NCI-H1694 (cell line): ENCODE measurements at regions not wholly inside any gene's neighbourhood (a gene's known extent, or its start where the extent isn't known, plus 50 kb on each side); places are given as distances from the start of the nearest gene placed in this dataset.
"Not testable (repeated sequence)": the region's sequence is repeated elsewhere in the genome, so short reads cannot be mapped to it uniquely, and the experiment has no call there.

Experiments used
- DNase-seq: peaks from one replicate; lab custom pipeline; 2025; lab: John Stamatoyannopoulos, UW

GRCh38 chr7:35971133-35971891 lies 170.5 kb downstream of the SEPTIN7 start:
- no peak for DNase-seq

DNA sequence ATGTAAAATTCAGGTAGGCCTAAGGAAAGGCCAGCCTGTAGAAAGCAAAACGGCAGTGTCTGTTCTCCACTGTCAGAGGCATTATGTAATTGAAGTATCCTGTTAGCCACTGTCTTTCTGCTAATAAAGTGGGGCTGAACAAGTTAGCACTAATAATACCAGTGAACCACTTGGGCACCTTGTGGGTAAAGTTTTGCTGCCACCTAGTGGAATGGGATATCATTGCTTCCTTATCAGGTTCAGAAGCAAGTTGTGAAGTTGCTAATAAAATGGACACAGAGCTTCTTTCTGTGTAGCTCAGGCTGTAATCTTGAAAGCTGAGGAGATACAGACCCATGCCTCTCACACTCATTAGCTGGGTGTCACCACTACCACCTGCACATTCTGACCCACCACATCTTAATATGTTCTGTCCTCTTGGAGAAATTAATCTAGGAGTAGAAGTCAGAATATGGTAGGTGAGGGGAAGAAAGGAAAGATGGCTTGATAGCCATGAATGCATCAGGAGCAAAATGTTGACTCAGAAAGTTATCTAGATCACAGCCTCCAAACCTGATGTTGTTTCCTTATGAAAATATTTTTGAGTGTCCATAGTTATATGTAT lies 175.1 kb downstream of the SEPTIN7 start:
- peak; percentile 91 for DNase-seq

DNA sequence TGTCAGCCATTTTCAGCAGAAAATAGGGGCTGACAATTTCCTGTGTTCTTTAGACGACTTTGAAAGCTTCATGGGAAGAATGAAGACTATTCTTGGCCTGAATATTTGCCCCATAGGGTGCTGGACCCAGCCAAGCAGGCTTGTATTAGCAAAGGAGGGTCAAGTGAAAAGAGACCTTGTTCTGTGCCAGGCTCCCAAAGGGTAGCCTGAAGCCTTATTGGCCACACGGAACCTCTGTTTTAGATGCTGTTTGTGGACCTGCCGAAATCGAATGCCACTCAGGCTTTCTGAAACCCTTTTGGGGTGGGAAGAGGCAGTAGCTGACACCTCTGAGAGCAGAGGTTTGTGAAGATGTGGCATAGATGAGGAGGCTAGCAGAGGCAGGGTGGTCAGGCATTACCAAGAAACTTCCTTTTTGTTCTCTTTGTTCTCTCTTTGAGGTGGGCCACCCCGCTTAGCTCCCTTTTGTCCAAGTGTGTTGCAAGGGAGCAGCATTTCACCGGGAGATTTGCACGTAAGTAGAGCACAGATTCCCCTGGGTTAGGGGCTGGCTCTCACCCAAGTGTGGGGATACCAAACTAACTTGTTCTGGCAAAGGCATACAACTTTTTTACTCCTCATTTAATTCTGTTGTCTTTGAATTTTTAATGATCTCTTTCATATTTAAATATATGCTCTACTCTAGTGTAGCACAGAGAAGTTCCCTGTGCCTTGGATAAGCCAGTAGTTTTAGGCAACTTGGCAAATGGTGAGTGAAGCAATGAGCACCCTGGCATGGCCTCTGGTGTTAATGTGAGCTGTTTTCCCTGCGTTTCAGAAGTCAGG lies 174.0 kb upstream of the EEPD1 start:
- DNase-seq, result not testable (repeated sequence)

DNA sequence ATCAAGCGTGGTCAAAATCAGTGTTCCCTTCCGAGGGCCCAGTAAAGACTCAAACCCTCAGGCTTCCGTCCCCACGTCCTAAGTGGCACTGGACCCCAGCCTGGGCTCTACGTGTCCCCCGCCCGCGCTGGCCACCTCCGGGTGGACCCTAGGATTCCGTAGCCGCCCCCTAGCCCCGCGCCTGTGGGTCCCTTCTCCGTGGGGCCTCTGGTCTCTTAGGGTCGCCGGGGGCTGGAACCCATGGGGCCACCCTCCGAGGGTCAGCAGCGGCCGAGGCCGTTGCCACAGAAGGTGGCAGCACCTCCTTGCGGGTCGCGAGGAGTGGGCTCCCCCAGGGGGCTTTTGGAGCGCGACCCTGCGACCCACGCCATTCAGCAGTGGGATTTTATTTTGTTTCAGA lies 170.5 kb upstream of the EEPD1 start:
- DNase-seq, result no peak

DNA sequence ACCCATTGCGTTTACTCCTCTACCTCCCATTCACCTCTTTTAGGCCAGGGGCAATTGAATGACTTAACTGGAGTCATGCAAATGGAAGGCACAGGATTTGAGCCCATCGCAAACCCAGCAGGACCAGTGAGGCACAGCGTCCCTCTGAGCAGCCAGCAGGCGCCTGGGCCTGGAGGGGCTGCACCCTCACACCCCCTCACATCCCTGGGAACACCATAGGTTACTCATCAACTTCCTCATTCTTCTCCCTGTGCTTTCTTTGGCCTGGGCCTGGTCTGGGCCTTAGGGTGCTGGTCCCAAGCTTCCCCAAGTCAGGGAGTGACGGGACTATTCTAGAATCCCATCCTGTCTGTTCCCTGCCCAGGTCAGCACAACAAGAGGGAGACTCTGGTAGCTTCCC lies 169.4 kb upstream of the EEPD1 start:
- DNase-seq, result no peak

DNA sequence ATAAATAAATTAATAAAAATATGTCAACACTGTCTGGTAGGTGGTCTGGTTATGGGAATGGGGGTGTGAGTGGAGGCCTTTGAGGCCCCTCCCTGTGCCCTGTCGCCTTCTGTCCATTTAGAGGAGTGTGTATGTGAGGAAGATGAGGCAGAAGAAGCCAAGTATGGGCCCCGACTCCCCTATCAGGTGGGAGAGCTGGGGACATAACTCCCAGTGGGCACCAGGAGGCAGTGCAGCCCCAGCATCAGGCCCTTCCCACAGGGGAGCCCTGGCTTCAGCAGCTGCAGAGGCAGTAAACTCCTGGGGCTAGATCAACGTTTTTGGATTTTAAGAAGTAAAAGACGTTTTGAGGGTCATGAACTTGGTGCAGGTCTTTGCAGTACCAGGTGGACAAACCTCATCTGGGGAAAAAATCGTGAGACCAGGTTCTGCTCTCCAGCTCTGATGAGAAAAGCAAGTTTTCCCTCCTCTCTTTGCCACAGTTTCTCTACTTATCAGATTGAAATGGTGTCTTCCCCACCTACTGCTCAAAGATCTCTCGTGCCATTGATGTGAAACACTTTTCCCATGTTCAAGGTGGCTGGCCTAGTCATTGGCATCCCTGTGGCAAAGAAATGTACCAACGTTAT lies 167.8 kb upstream of the EEPD1 start:
- peak; percentile 69 for DNase-seq

- no peak for DNase-seq
Measured at GRCh38 chr7:35987016-35987415, 166.0 kb upstream of the EEPD1 start.

DNA sequence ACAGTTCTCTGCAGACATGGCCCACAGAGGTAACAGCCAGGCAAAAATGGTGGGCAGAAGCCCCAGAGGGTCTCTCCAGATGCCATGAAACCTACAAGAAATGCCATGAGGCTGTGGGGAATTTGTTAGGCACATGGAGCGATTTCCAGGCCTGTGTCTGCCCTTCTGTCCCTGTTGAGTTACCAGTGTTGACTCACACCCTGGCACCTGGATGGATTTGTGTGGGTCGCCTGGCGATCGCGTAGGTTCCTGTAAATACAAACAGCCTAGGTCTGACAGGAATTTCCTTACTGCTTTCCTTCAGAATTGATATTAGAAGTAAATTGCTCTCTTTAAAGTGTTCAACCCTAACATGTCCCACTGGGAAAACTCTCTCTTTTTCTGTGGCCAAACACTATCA lies 164.9 kb upstream of the EEPD1 start:
- DNase-seq, result no peak

GRCh38 chr7:35988818-35989217 lies 164.2 kb upstream of the EEPD1 start:
- DNase-seq, result no peak

GRCh38 chr7:35991511-35992232 lies 161.4 kb upstream of the EEPD1 start:
- DNase-seq, result no peak

GRCh38 chr7:35992436-35992835 lies 160.6 kb upstream of the EEPD1 start:
- no peak for DNase-seq

- DNase-seq, result no peak
Measured at GRCh38 chr7:35993113-35993512, 159.9 kb upstream of the EEPD1 start.

DNA sequence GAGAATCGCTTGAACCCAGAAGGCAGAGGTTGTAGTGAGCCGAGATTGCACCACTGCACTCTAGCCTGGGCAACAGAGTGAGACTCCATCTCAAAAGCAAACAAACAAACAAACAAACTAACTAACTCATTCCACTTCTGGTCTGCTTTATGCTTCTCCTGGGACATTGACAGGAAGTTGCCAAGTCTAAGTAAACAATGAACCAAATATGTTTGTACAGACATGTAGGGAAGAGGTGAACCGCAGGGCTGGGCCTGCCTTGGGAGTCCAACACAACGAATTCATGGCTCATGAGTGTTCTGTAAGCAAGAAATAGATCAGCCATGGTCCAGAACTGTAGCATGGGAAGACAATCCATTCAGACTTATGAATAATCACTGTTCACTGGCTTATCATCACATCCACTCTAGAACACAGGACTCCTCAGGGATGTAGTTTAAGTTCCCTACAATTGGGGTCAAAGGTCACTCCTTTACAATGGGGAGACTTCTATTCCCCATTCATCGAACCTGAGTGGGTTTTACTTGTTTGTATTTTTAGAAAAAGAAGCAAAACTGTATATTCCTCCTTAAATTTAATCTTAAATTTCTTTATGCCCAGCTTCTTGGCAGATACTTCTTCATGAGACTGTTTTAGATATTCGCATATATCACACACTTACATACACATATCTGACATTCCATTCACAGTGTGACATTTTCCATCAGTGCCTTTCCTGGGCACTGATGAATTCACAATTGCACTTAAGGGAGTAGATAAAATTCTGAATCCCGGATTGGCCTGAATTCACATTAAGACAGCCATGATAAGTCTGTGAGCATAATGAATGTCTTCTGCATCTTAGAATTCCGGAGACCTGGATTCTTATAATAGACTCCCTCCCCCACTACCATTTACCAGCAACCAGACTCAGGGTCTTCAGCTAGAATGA lies 159.1 kb upstream of the EEPD1 start:
- DNase-seq, result no peak

GRCh38 chr7:35995334-35995733 lies 157.7 kb upstream of the EEPD1 start:
- DNase-seq, result no peak

- no peak for DNase-seq
Measured at GRCh38 chr7:35998481-35998880, 154.6 kb upstream of the EEPD1 start.

DNA sequence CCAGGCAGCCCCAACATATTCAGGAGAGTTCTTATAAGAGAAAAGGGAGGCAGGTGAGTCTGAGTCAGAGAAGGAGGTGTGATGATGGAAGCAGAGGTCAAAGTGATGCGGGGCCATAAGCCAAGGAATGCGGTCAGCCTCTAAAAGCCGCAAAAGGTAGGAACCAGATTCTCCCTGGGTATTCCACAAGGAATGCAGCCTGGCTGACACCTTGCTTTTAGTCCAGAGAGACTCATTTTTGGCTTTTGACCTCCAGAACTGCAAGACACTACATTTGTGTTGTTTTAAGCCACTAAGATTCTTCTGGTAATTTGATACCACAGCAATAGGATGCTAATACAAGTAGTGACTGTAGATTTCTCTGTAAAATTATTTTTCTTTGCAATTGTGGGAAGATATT lies 151.5 kb upstream of the EEPD1 start:
- no peak for DNase-seq

GRCh38 chr7:36002900-36003299 lies 150.2 kb upstream of the EEPD1 start:
- DNase-seq, result no peak

DNA sequence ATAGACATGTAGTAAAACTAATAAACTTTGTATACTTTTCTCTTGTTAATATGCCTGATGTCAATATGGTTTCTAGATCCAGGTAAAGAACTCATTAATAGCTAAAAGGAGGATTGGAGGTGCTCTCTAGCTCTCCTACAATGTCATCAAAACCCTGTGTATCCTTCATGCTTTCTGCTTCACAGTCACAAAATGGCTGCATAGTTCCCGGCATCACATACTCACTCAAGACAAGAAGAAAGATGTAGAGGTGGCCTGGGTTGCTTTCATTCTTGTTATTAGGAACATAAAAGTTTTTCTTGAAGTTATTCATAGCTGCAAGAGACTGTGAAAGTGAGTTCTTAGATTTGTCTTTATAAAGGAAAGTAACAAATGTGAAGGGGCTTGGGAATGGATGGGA lies 149.7 kb upstream of the EEPD1 start:
- no peak for DNase-seq

DNA sequence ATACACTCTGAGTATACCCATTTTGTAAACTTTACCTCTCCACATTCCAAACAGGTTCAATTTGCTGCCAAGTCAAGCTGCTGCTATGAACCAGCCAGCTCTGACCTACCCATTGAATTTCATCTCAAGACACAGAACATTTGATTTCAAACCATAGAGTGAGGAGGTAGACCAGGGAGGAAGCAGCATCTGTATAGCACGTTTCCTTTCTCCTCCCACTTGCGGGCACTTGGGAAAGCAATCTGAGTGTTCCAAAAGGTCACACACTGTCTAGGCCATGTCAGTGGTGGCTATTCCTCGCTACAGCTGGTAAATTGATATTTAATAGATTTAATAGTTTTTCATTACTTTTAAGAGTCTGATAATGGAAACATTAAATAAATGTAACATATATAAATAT lies 147.8 kb upstream of the EEPD1 start:
- no peak for DNase-seq

GRCh38 chr7:36005876-36006275 lies 147.2 kb upstream of the EEPD1 start:
- DNase-seq, result no peak
